ENCODE measurements at regions not wholly inside any gene's neighbourhood (a gene's known extent, or its start where the extent isn't known, plus 50 kb on each side); places are given as distances from the start of the nearest gene placed in this dataset.
A peak's percentile ranks its signal among the peaks of the same experiment; 100 is the strongest.

DNA sequence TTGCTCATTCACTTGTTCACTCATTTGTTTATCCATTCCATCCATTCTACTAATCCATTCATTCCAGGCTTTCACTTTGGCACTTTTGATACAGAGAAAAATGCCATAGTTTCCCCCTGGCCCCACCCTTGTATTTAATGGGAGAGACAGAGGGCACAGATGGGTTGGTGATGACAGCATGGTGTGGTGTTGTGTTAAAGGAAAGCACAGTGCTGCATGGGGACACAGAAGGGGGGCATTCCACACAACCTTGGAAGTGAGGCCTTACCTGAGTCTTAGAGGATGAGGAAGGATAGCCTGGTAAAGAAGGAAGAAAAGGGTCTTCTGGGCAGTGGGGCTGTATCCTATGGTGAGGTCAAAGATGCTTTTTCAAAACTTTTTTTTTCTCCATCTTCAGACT lies 248.5 kb upstream of the C11orf87 start:
- H3K27ac ChIP-seq (ENCODE audit: low read depth in 1 of 3, low read length in 2 of 3): no peak overlapping the region
- no peaks in the 10 kb centered on the region for H3K36me3 ChIP-seq (ENCODE audit: control insufficient read depth in 3 of 3, insufficient read depth in 2 of 3, low read depth in 1 of 3, low read length in 3 of 3)
- FAIRE-seq (no peak), DNase-seq (no peak)
- peaks cover 0 to 5% of the 10 kb centered on the region in 2 donors for H3K9me3 ChIP-seq (ENCODE audit: control insufficient read depth in 2 of 2, insufficient read depth in 1 of 2, low read depth in 1 of 2, low read length in 1 of 2)
- no peak overlapping the region for H3K4me3 ChIP-seq (ENCODE audit: low read depth in 1 of 3, low read length in 3 of 3)
- no peaks in the 10 kb centered on the region for H3K27me3 ChIP-seq (ENCODE audit: control insufficient read depth in 3 of 3, insufficient read depth in 3 of 3, low read length in 3 of 3)
- H3K4me1 ChIP-seq (ENCODE audit: control insufficient read depth in 3 of 3, insufficient read depth in 2 of 3, low read depth in 1 of 3, low read length in 2 of 3): no peaks in the 10 kb centered on the region

DNA sequence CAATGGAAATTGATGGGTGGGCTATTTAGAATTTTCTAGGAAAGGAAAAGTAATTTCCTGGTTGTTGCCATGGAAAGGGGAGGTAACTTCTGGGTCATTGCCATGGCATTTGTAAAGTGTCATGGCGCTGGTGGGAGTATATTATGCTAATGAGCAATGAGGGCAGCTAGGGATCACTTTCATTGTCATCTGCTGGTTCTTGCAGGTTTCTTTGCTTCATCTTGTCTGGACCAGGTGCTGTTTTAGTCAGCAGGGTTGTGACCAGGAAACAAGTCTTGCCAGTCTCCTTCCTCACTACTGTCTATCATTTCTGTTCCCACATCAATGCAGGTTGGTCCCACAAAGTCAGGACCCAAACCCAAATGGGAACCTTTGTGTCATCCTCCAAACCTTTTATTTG lies 237.6 kb upstream of the C11orf87 start:
- H3K4me3 ChIP-seq (ENCODE audit: low read depth in 1 of 3, low read length in 3 of 3): no peak overlapping the region
- WGBS, 3 donors: 79 to 89% (median 87%) methylated on average over 1 of the region's 1 CpG
- no peaks in the 10 kb centered on the region for H3K4me1 ChIP-seq (ENCODE audit: control insufficient read depth in 3 of 3, insufficient read depth in 2 of 3, low read depth in 1 of 3, low read length in 2 of 3)
- DNase-seq: no peak
- FAIRE-seq: no peak
- no peaks in the 10 kb centered on the region for H3K27me3 ChIP-seq (ENCODE audit: control insufficient read depth in 3 of 3, insufficient read depth in 3 of 3, low read length in 3 of 3)
- no peak overlapping the region for H3K27ac ChIP-seq (ENCODE audit: low read depth in 1 of 3, low read length in 2 of 3)
- no peaks in the 10 kb centered on the region for H3K36me3 ChIP-seq (ENCODE audit: control insufficient read depth in 3 of 3, insufficient read depth in 2 of 3, low read depth in 1 of 3, low read length in 3 of 3)
- H3K9me3 ChIP-seq (ENCODE audit: control insufficient read depth in 2 of 2, insufficient read depth in 1 of 2, low read depth in 1 of 2, low read length in 1 of 2): peaks cover 0 to 14% of the 10 kb centered on the region in 2 donors

DNA sequence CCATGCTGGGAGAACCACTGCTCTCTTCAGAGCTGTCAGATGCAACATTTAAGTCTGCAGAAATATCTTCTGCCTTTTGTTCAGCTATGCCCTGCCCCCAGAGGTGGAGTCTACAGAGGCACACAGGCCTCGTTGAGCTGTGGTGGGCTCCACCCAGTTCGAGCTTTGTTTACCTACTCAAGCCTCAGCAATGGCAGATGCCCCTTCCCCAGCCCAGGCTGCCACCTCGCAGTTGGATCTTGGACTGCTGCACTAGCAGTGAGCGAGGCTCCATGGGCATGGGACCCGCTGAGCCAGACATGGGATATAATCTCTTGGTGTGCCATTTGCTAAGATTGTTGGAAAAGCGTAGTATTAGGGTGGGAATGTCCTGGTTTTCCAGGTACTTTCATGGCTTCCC lies 229.1 kb upstream of the C11orf87 start:
- 80 to 90% (median 82%) methylated on average over 6 of the region's 6 CpGs for WGBS, 3 donors
- Histone ChIP-seq H3K27ac (ENCODE audit: low read depth in 1 of 3, low read length in 2 of 3) (no peak overlapping the region), H3K4me3 (ENCODE audit: low read depth in 1 of 3, low read length in 3 of 3) (no peak overlapping the region), H3K27me3 (ENCODE audit: control insufficient read depth in 3 of 3, insufficient read depth in 3 of 3, low read length in 3 of 3) (no peaks in the 10 kb centered on the region), H3K36me3 (ENCODE audit: control insufficient read depth in 3 of 3, insufficient read depth in 2 of 3, low read depth in 1 of 3, low read length in 3 of 3) (no peaks in the 10 kb centered on the region), H3K9me3 (ENCODE audit: control insufficient read depth in 2 of 2, insufficient read depth in 1 of 2, low read depth in 1 of 2, low read length in 1 of 2) (peaks cover 0 to 6% of the 10 kb centered on the region in 2 donors), H3K4me1 (ENCODE audit: control insufficient read depth in 3 of 3, insufficient read depth in 2 of 3, low read depth in 1 of 3, low read length in 2 of 3) (no peaks in the 10 kb centered on the region)
- FAIRE-seq: no peak
- DNase-seq: no peak

DNA sequence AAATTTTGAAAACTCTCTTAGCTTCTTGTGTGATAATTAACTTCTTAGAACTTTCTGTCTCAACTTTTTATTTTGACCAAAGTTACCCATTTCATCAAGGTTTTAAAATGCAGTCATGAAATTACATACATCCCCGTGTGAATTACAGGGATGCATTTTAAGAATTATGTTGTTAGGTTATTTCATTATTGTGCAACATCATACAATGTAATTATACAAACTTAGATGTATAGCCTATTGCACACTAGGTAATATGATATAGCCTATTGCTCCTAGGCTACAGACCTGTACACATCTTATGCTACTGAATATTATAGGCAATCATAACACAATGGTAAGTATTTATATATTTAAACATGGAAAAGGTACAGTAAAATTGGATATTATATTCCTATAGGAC lies 228.1 kb upstream of the C11orf87 start:
- WGBS, 3 donors: 73 to 77% (median 76%) methylated on average over 1 of the region's 1 CpG
- Histone ChIP-seq H3K9me3 (ENCODE audit: control insufficient read depth in 2 of 2, insufficient read depth in 1 of 2, low read depth in 1 of 2, low read length in 1 of 2) (peaks cover 0 to 4% of the 10 kb centered on the region in 2 donors), H3K27me3 (ENCODE audit: control insufficient read depth in 3 of 3, insufficient read depth in 3 of 3, low read length in 3 of 3) (no peaks in the 10 kb centered on the region), H3K4me3 (ENCODE audit: low read depth in 1 of 3, low read length in 3 of 3) (no peak overlapping the region), H3K4me1 (ENCODE audit: control insufficient read depth in 3 of 3, insufficient read depth in 2 of 3, low read depth in 1 of 3, low read length in 2 of 3) (no peaks in the 10 kb centered on the region), H3K36me3 (ENCODE audit: control insufficient read depth in 3 of 3, insufficient read depth in 2 of 3, low read depth in 1 of 3, low read length in 3 of 3) (no peaks in the 10 kb centered on the region), H3K27ac (ENCODE audit: low read depth in 1 of 3, low read length in 2 of 3) (no peak overlapping the region)
- FAIRE-seq (no peak), DNase-seq (no peak)

DNA sequence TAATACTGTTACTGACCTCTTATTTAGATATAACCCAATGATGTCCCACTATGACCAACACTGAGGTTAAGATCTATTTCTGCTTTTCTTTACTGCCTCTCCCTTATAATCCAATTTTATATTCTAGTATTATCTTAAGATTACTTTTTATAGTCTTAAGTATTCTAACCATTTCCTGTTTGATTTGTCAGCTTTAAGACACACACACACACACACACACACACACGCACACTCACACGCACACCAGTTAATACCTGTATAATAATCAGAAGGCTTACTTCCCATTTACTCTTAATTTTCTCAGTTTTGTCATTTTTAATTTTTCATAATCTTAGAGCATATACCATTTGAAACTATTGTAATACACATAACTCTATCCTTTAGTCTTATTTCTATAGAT lies 226.0 kb upstream of the C11orf87 start:
- H3K27me3 ChIP-seq (ENCODE audit: control insufficient read depth in 3 of 3, insufficient read depth in 3 of 3, low read length in 3 of 3): no peaks in the 10 kb centered on the region
- DNase-seq (no peak), FAIRE-seq (no peak)
- H3K9me3 ChIP-seq (ENCODE audit: control insufficient read depth in 2 of 2, insufficient read depth in 1 of 2, low read depth in 1 of 2, low read length in 1 of 2): peaks cover 0 to 4% of the 10 kb centered on the region in 2 donors
- no peaks in the 10 kb centered on the region for H3K36me3 ChIP-seq (ENCODE audit: control insufficient read depth in 3 of 3, insufficient read depth in 2 of 3, low read depth in 1 of 3, low read length in 3 of 3)
- no peak overlapping the region for H3K4me3 ChIP-seq (ENCODE audit: low read depth in 1 of 3, low read length in 3 of 3)
- no peaks in the 10 kb centered on the region for H3K4me1 ChIP-seq (ENCODE audit: control insufficient read depth in 3 of 3, insufficient read depth in 2 of 3, low read depth in 1 of 3, low read length in 2 of 3)
- H3K27ac ChIP-seq (ENCODE audit: low read depth in 1 of 3, low read length in 2 of 3): no peak overlapping the region
- WGBS, 3 donors: 88 to 91% (median 90%) methylated on average over 2 of the region's 2 CpGs

DNA sequence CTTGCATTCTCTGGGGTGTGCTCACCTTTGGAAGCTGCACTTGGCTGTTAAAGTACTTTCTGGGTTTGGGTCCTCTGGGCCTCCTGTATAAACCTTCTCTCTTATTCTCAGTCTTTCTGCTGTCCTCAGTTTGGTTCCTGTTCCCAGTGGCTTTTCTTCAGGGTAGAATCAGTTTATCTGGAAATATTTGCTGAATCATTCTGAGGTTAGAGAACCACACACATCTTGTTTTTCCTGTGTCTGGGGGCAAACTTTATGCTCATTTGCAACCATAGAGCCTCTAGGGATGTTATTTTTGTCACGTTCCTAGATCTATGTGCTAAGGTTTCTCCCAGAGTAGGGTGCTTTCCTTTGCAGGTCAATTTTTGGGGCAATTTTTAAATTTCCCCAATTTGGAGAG lies 224.3 kb upstream of the C11orf87 start:
- Histone ChIP-seq H3K27me3 (ENCODE audit: control insufficient read depth in 3 of 3, insufficient read depth in 3 of 3, low read length in 3 of 3) (no peaks in the 10 kb centered on the region), H3K4me3 (ENCODE audit: low read depth in 1 of 3, low read length in 3 of 3) (no peak overlapping the region), H3K9me3 (ENCODE audit: control insufficient read depth in 2 of 2, insufficient read depth in 1 of 2, low read depth in 1 of 2, low read length in 1 of 2) (peaks cover 0 to 4% of the 10 kb centered on the region in 2 donors), H3K4me1 (ENCODE audit: control insufficient read depth in 3 of 3, insufficient read depth in 2 of 3, low read depth in 1 of 3, low read length in 2 of 3) (no peaks in the 10 kb centered on the region), H3K27ac (ENCODE audit: low read depth in 1 of 3, low read length in 2 of 3) (no peak overlapping the region), H3K36me3 (ENCODE audit: control insufficient read depth in 3 of 3, insufficient read depth in 2 of 3, low read depth in 1 of 3, low read length in 3 of 3) (no peaks in the 10 kb centered on the region)
- WGBS, 3 donors: 58 to 80% (median 78%) methylated on average over 1 of the region's 1 CpG
- DNase-seq: no peak
- no peak for FAIRE-seq

DNA sequence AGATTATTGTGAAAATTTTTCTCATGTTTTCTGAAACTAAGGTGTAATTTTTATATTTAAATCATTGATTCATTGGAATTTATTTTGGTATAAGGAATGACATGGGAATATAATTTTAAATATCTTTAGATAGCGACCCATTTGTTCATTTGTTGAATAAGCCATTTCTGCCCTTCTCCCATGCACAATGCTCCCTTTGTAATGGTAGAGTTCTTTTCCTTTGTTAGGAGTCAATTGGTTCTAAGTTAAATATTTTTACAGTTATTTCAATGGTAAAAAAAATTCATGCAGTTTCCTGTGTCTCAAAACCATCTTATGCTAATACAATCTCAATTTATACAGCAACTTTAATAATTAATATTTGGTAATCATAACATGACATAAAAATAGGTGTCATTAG lies 218.8 kb upstream of the C11orf87 start:
- WGBS, 3 donors: 56 to 74% (median 73%) methylated on average over 1 of the region's 1 CpG
- H3K27me3 ChIP-seq (ENCODE audit: control insufficient read depth in 3 of 3, insufficient read depth in 3 of 3, low read length in 3 of 3): no peaks in the 10 kb centered on the region
- no peaks in the 10 kb centered on the region for H3K9me3 ChIP-seq (ENCODE audit: control insufficient read depth in 2 of 2, insufficient read depth in 1 of 2, low read depth in 1 of 2, low read length in 1 of 2)
- no peaks in the 10 kb centered on the region for H3K36me3 ChIP-seq (ENCODE audit: control insufficient read depth in 3 of 3, insufficient read depth in 2 of 3, low read depth in 1 of 3, low read length in 3 of 3)
- no peak for DNase-seq
- no peaks in the 10 kb centered on the region for H3K4me1 ChIP-seq (ENCODE audit: control insufficient read depth in 3 of 3, insufficient read depth in 2 of 3, low read depth in 1 of 3, low read length in 2 of 3)
- no peak overlapping the region for H3K4me3 ChIP-seq (ENCODE audit: low read depth in 1 of 3, low read length in 3 of 3)
- FAIRE-seq: no peak
- no peak overlapping the region for H3K27ac ChIP-seq (ENCODE audit: low read depth in 1 of 3, low read length in 2 of 3)

DNA sequence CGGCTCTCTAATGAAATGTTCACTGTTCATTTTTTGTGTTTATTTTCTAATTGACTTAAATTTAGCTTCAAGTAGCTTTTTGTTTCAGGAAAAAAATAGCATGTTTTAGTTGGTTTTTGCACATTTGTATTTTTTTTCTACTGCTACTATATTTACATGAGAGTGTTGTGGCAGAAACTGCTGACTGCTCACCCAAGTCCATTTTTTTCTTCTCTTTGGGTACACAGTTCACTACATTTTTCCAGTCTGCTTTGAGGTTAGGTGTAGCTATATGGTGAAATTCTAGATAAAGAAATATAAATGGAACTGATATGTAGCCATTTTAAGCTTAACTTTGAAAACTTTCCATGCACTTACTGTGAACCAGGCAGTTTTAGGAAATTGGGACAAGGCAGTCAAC lies 216.7 kb upstream of the C11orf87 start:
- no peak overlapping the region for H3K27ac ChIP-seq (ENCODE audit: low read depth in 1 of 3, low read length in 2 of 3)
- H3K9me3 ChIP-seq (ENCODE audit: control insufficient read depth in 2 of 2, insufficient read depth in 1 of 2, low read depth in 1 of 2, low read length in 1 of 2): no peaks in the 10 kb centered on the region
- no peak overlapping the region for H3K4me3 ChIP-seq (ENCODE audit: low read depth in 1 of 3, low read length in 3 of 3)
- no peaks in the 10 kb centered on the region for H3K27me3 ChIP-seq (ENCODE audit: control insufficient read depth in 3 of 3, insufficient read depth in 3 of 3, low read length in 3 of 3)
- no peaks in the 10 kb centered on the region for H3K4me1 ChIP-seq (ENCODE audit: control insufficient read depth in 3 of 3, insufficient read depth in 2 of 3, low read depth in 1 of 3, low read length in 2 of 3)
- no peaks in the 10 kb centered on the region for H3K36me3 ChIP-seq (ENCODE audit: control insufficient read depth in 3 of 3, insufficient read depth in 2 of 3, low read depth in 1 of 3, low read length in 3 of 3)
- whole genome bisulfite sequencing, 3 donors: 83 to 89% (median 86%) methylated on average over 1 of the region's 1 CpG
- no peak for DNase-seq
- peak; percentile 47 for FAIRE-seq

DNA sequence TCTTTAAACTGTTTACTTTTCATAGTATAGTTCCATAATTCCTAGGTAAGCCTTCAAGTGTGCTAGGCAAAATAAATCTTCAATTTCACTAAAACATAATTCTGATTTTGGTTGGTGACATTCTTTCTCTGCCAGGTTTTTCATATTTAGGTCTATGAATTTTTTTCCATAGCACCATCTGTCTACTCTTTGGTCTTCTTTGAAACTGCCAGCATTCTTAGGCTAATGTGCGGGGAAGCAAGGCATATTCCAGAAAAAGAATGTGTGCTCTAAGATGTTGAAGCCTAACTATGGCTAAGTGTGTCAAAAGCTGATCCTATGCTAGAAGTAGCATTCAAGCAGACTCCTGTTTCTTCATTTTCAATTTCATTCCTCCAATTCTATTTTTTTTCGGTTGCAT lies 213.9 kb upstream of the C11orf87 start:
- no peak for DNase-seq
- H3K27me3 ChIP-seq (ENCODE audit: control insufficient read depth in 3 of 3, insufficient read depth in 3 of 3, low read length in 3 of 3): no peaks in the 10 kb centered on the region
- H3K4me1 ChIP-seq (ENCODE audit: control insufficient read depth in 3 of 3, insufficient read depth in 2 of 3, low read depth in 1 of 3, low read length in 2 of 3): no peaks in the 10 kb centered on the region
- H3K9me3 ChIP-seq (ENCODE audit: control insufficient read depth in 2 of 2, insufficient read depth in 1 of 2, low read depth in 1 of 2, low read length in 1 of 2): no peaks in the 10 kb centered on the region
- 51 to 67% (median 65%) methylated on average over 2 of the region's 2 CpGs for WGBS, 3 donors
- no peak for FAIRE-seq
- H3K36me3 ChIP-seq (ENCODE audit: control insufficient read depth in 3 of 3, insufficient read depth in 2 of 3, low read depth in 1 of 3, low read length in 3 of 3): no peaks in the 10 kb centered on the region
- H3K27ac ChIP-seq (ENCODE audit: low read depth in 1 of 3, low read length in 2 of 3): no peak overlapping the region
- H3K4me3 ChIP-seq (ENCODE audit: low read depth in 1 of 3, low read length in 3 of 3): no peak overlapping the region
